BLaER1 (cell line): ENCODE measurements at regions not wholly inside any gene's neighbourhood (a gene's known extent, or its start where the extent isn't known, plus 50 kb on each side); places are given as distances from the start of the nearest gene placed in this dataset.

Experiments
- H3K27ac ChIP-seq: shearing (Covaris generic); formaldehyde crosslinking; 2 replicates; pipeline ENCODE4 v1.8.1; 2022
- H3K27me3 ChIP-seq: shearing (Covaris generic); formaldehyde crosslinking; 2 replicates; pipeline ENCODE4 v1.8.1; 2022
- H3K36me3 ChIP-seq: shearing (Covaris generic); formaldehyde crosslinking; 2 replicates; pipeline ENCODE4 v1.8.1; 2022
- H3K4me1 ChIP-seq: shearing (Covaris generic); formaldehyde crosslinking; 2 replicates; pipeline ENCODE4 v1.8.1; 2022
- H3K4me2 ChIP-seq: shearing (Covaris generic); formaldehyde crosslinking; 2 replicates; pipeline ENCODE4 v1.8.1; 2022
- H3K4me3 ChIP-seq: shearing (Covaris generic); formaldehyde crosslinking; 2 replicates; pipeline ENCODE4 v1.8.1; 2022
- H3K9ac ChIP-seq: shearing (Covaris generic); formaldehyde crosslinking; 2 replicates; pipeline ENCODE4 v1.8.1; 2022
- H3K9me3 ChIP-seq: shearing (Covaris generic); formaldehyde crosslinking; 2 replicates; pipeline ENCODE4 v1.8.1; 2022
- H4K20me1 ChIP-seq: shearing (Covaris generic); formaldehyde crosslinking; 2 replicates; pipeline ENCODE4 v1.8.1; 2022
- Cebpa-rat ChIP-seq: shearing (Covaris generic); IDR thresholded peaks from 2 replicates; pipeline ENCODE4 v1.8.1; 2022

- Histone ChIP-seq H3K4me1 (peaks cover 3% of the 10 kb centered on the region; the same call in 1 of the 2 replicates), H3K4me2 (no peak overlapping the region), H3K9ac (no peak overlapping the region), H3K27me3 (no peaks in the 10 kb centered on the region), H3K9me3 (no peaks in the 10 kb centered on the region), H3K27ac (no peak overlapping the region), H3K4me3 (no peak overlapping the region), H4K20me1 (no peaks in the 10 kb centered on the region), H3K36me3 (no peaks in the 10 kb centered on the region)
- no peak for TF ChIP-seq Cebpa-rat
Measured at GRCh38 chr16:79971237-79971572, 370.7 kb upstream of the MAF start.

GRCh38 chr16:79970551-79971236 lies 370.2 kb upstream of the MAF start:
- Histone ChIP-seq H3K36me3 (no peaks in the 10 kb centered on the region), H3K9ac (no peak overlapping the region), H3K4me2 (no peak overlapping the region), H3K27ac (no peak overlapping the region), H4K20me1 (no peaks in the 10 kb centered on the region), H3K4me1 (peaks cover 4% of the 10 kb centered on the region; the same call in 1 of the 2 replicates), H3K9me3 (no peaks in the 10 kb centered on the region), H3K4me3 (no peak overlapping the region), H3K27me3 (no peaks in the 10 kb centered on the region)
- peak; percentile 47 for TF ChIP-seq Cebpa-rat

- Histone ChIP-seq H3K4me2 (no peak overlapping the region), H3K36me3 (no peaks in the 10 kb centered on the region), H3K9ac (no peak overlapping the region), H3K4me3 (no peak overlapping the region), H3K9me3 (no peaks in the 10 kb centered on the region), H3K27me3 (no peaks in the 10 kb centered on the region), H4K20me1 (no peaks in the 10 kb centered on the region), H3K4me1 (peaks cover 4% of the 10 kb centered on the region; the same call in 1 of the 2 replicates), H3K27ac (no peak overlapping the region)
- TF ChIP-seq Cebpa-rat: no peak
Measured at GRCh38 chr16:79970087-79970486, 369.6 kb upstream of the MAF start.

GRCh38 chr16:79969458-79969857 lies 368.9 kb upstream of the MAF start:
- Histone ChIP-seq H3K36me3 (no peaks in the 10 kb centered on the region), H3K27ac (no peak overlapping the region), H3K9ac (no peak overlapping the region), H3K4me1 (peaks cover 4% of the 10 kb centered on the region; the same call in 1 of the 2 replicates), H4K20me1 (no peaks in the 10 kb centered on the region), H3K27me3 (no peaks in the 10 kb centered on the region), H3K4me2 (no peak overlapping the region), H3K4me3 (no peak overlapping the region), H3K9me3 (no peaks in the 10 kb centered on the region)
- TF ChIP-seq Cebpa-rat: no peak

- H4K20me1 ChIP-seq: no peaks in the 10 kb centered on the region
- no peak overlapping the region for H3K4me3 ChIP-seq
- H3K9ac ChIP-seq: no peak overlapping the region
- H3K27me3 ChIP-seq: no peaks in the 10 kb centered on the region
- H3K36me3 ChIP-seq: no peaks in the 10 kb centered on the region
- no peaks in the 10 kb centered on the region for H3K9me3 ChIP-seq
- H3K27ac ChIP-seq: no peak overlapping the region
- peaks cover 4% of the 10 kb centered on the region; the same call in 1 of the 2 replicates for H3K4me1 ChIP-seq
- no peak overlapping the region for H3K4me2 ChIP-seq
- TF ChIP-seq Cebpa-rat: no peak
Measured at GRCh38 chr16:79966226-79966625, 365.7 kb upstream of the MAF start.

- H4K20me1 ChIP-seq: no peaks in the 10 kb centered on the region
- no peak for TF ChIP-seq Cebpa-rat
- H3K4me1 ChIP-seq: peaks cover 4% of the 10 kb centered on the region; the same call in 1 of the 2 replicates
- no peak overlapping the region for H3K9ac ChIP-seq
- H3K4me2 ChIP-seq: no peak overlapping the region
- H3K4me3 ChIP-seq: no peak overlapping the region
- no peaks in the 10 kb centered on the region for H3K36me3 ChIP-seq
- H3K9me3 ChIP-seq: no peaks in the 10 kb centered on the region
- H3K27ac ChIP-seq: no peak overlapping the region
- H3K27me3 ChIP-seq: no peaks in the 10 kb centered on the region
Measured at GRCh38 chr16:79965718-79966117, 365.2 kb upstream of the MAF start.

- no peaks in the 10 kb centered on the region for H4K20me1 ChIP-seq
- no peaks in the 10 kb centered on the region for H3K36me3 ChIP-seq
- TF ChIP-seq Cebpa-rat: no peak
- H3K9ac ChIP-seq: no peak overlapping the region
- H3K4me1 ChIP-seq: peaks cover 4% of the 10 kb centered on the region; the same call in 1 of the 2 replicates
- H3K27ac ChIP-seq: no peak overlapping the region
- no peak overlapping the region for H3K4me2 ChIP-seq
- no peak overlapping the region for H3K4me3 ChIP-seq
- H3K9me3 ChIP-seq: no peaks in the 10 kb centered on the region
- no peaks in the 10 kb centered on the region for H3K27me3 ChIP-seq
Measured at GRCh38 chr16:79964104-79964503, 363.6 kb upstream of the MAF start.

GRCh38 chr16:79962962-79963361 lies 362.4 kb upstream of the MAF start:
- Histone ChIP-seq H3K9ac (no peak overlapping the region), H3K9me3 (no peaks in the 10 kb centered on the region), H4K20me1 (no peaks in the 10 kb centered on the region), H3K27ac (no peak overlapping the region), H3K4me1 (peaks cover 4% of the 10 kb centered on the region; the same call in 1 of the 2 replicates), H3K4me3 (no peak overlapping the region), H3K4me2 (no peak overlapping the region), H3K27me3 (no peaks in the 10 kb centered on the region), H3K36me3 (no peaks in the 10 kb centered on the region)
- no peak for TF ChIP-seq Cebpa-rat

GRCh38 chr16:79959226-79959625 lies 358.7 kb upstream of the MAF start:
- H3K9ac ChIP-seq: no peak overlapping the region
- H3K27ac ChIP-seq: no peak overlapping the region
- no peak overlapping the region for H3K4me3 ChIP-seq
- no peaks in the 10 kb centered on the region for H4K20me1 ChIP-seq
- no peak for TF ChIP-seq Cebpa-rat
- no peaks in the 10 kb centered on the region for H3K4me1 ChIP-seq
- no peaks in the 10 kb centered on the region for H3K36me3 ChIP-seq
- H3K27me3 ChIP-seq: no peaks in the 10 kb centered on the region
- H3K4me2 ChIP-seq: no peak overlapping the region
- no peaks in the 10 kb centered on the region for H3K9me3 ChIP-seq

GRCh38 chr16:79954921-79955705 lies 354.6 kb upstream of the MAF start:
- no peaks in the 10 kb centered on the region for H3K27me3 ChIP-seq
- no peak overlapping the region for H3K4me3 ChIP-seq
- no peak for TF ChIP-seq Cebpa-rat
- H3K4me1 ChIP-seq: no peaks in the 10 kb centered on the region
- H3K36me3 ChIP-seq: no peaks in the 10 kb centered on the region
- no peak overlapping the region for H3K9ac ChIP-seq
- H3K4me2 ChIP-seq: no peak overlapping the region
- no peaks in the 10 kb centered on the region for H4K20me1 ChIP-seq
- H3K27ac ChIP-seq: no peak overlapping the region
- H3K9me3 ChIP-seq: no peaks in the 10 kb centered on the region
